Ascending aorta (tissue), 2 donors: ENCODE measurements at regions not wholly inside any gene's neighbourhood (a gene's known extent, or its start where the extent isn't known, plus 50 kb on each side); places are given as distances from the start of the nearest gene placed in this dataset.

Experiments
- DNase-seq, 2 donors: peaks; one replicate each; pipeline ENCODE4 v3.0.0-alpha.2; 2019; ENCODE audit warnings: low spot score in 2 of 2
- H3K27ac ChIP-seq, 2 donors: fragments of 200-600 bp; sonication (generic); one replicate each; pipeline ENCODE4 v1.5.1; 2016 to 2017; ENCODE audit warnings: mild to moderate bottlenecking in 1 of 2
- H3K27me3 ChIP-seq: fragments of 200-600 bp; sonication (generic); one replicate; pipeline ENCODE4 v1.5.1; 2017
- H3K36me3 ChIP-seq, 2 donors: fragments of 200-600 bp; sonication (generic); one replicate each; pipeline ENCODE4 v1.5.1; 2016
- H3K4me1 ChIP-seq, 2 donors: fragments of 200-600 bp; sonication (generic); one replicate each; pipeline ENCODE4 v1.5.1; 2016 to 2017; ENCODE audit warnings: mild to moderate bottlenecking in 1 of 2
- H3K4me3 ChIP-seq, 2 donors: fragments of 200-600 bp; sonication (generic); one replicate each; pipeline ENCODE4 v1.5.1; 2016 to 2017; ENCODE audit warnings: mild to moderate bottlenecking in 1 of 2
- H3K9me3 ChIP-seq, 2 donors: fragments of 200-600 bp; sonication (generic); one replicate each; pipeline ENCODE4 v1.5.1; 2016
- CTCF ChIP-seq, 3 experiments: fragments of 200-600 bp in 2 of 3; fragments of 450-650 bp in 1 of 3; sonication (generic) in 2 of 3; IDR thresholded peaks; one replicate each; pipeline ENCODE4 v1.5.1; 2016 to 2019; ENCODE audit warnings: antibody characterized with exemption in 3 of 3, mild to moderate bottlenecking in 1 of 3, moderate library complexity in 1 of 3
- intact Hi-C: fragments of 100-400 bp; cut with DNase I; formaldehyde crosslinking; loops from one replicate; pipeline ENCODE4 v1.15.1; 2023

DNA sequence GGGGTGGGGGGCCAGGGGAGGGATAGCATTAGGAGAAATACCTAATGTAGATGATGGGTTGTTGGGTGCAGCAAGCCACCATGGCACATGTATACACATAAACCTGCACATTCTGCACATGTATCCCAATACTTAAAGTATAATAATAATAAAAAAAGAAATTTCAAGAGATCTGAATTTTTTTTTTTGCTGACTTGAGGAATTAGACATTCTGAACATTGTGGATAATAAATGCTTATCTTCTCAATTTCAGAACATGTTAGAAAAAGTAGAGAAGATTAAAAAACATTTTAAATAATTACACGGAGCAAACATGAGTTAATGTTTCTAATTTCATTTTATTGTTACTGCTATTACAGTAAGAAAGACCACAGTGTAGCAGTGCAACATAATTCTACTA, 230.4 kb downstream of the DTHD1 start:
- Histone ChIP-seq H3K4me3 (no peak overlapping the region), H3K4me1 (no peaks in the 10 kb centered on the region), H3K36me3 (no peaks in the 10 kb centered on the region), H3K27ac (no peak overlapping the region), H3K27me3 (no peaks in the 10 kb centered on the region), H3K9me3 (no peaks in the 10 kb centered on the region)
- intact Hi-C loops: no loop called here
- TF ChIP-seq CTCF (IDR thresholded peaks at IDR 0.05): no peak
- no peak for DNase-seq

GRCh38 chr4:36516522-36517095, 235.2 kb downstream of the DTHD1 start:
- TF ChIP-seq CTCF (IDR thresholded peaks at IDR 0.05): no peak
- no peak for DNase-seq
- Histone ChIP-seq H3K27me3 (no peaks in the 10 kb centered on the region), H3K4me3 (no peak overlapping the region), H3K36me3 (no peaks in the 10 kb centered on the region), H3K9me3 (no peaks in the 10 kb centered on the region), H3K4me1 (no peaks in the 10 kb centered on the region), H3K27ac (no peak overlapping the region)
- intact Hi-C loops: no loop called here

DNA sequence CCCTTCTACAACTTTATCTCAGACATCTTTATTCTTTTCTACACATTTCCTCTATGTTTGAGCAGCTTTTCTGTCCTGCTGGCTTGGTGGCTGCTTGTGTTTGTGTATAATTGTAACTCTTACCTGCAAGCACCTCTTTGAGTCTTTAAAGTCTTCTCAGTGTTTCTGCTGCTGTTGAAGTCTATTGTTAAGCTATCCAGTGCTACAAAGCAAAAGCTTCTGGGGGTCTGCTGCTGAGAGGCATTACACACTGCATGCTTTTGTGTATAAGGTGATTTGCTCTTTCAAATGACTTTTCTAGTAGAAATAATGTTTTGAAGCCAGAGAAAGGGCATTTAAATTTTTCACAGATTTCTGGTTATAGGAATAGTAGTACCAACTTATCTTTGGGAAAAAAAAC, 241.8 kb downstream of the DTHD1 start:
- H3K9me3 ChIP-seq: peaks cover 0 to 8% of the 10 kb centered on the region in 2 donors
- no peaks in the 10 kb centered on the region for H3K36me3 ChIP-seq
- no peaks in the 10 kb centered on the region for H3K4me1 ChIP-seq
- DNase-seq: no peak
- intact Hi-C loops: no loop called here
- H3K27ac ChIP-seq: no peak overlapping the region
- no peak overlapping the region for H3K4me3 ChIP-seq
- no peak for TF ChIP-seq CTCF (IDR thresholded peaks at IDR 0.05)
- no peaks in the 10 kb centered on the region for H3K27me3 ChIP-seq

DNA sequence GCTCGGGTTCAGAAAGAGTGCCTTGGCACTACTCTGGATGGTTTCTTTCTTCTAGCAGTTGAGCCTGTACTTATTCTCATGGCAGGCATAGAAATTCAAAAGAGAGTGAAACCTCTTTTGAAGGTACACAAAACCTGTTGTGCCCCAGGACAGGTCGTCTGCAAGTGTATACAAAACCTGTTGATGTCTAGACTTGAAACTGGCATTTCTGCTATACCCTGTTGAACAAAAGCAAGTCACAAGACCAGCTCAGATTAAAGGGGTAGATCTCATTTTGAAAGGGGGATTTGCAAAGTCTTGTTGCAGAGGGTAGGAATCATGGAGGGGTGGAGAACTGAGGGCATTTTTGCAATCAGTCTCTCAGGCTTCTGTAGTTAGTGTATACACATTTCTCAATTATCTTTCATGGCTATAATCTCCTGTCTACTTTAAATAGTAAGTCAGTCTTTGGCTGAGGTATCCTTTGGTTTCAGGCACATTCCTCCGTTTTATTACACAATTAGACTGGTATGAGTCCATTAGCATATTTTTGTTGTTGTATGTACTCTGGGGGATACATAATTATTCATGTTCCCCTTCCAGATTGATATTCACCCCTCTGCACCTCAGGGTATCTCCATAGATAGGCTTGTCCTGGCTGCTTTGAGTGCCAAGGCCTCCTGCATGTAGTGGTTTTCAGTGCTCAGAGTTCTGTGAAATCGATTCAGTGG, 251.4 kb downstream of the DTHD1 start:
- no peak overlapping the region for H3K4me3 ChIP-seq
- peaks cover 0 to 11% of the 10 kb centered on the region in 2 donors for H3K9me3 ChIP-seq
- no peak for TF ChIP-seq CTCF (IDR thresholded peaks at IDR 0.05)
- no peak for DNase-seq
- intact Hi-C loops: no loop called here
- H3K27me3 ChIP-seq: no peaks in the 10 kb centered on the region
- H3K4me1 ChIP-seq: no peaks in the 10 kb centered on the region
- no peak overlapping the region for H3K27ac ChIP-seq
- H3K36me3 ChIP-seq: no peaks in the 10 kb centered on the region

DNA sequence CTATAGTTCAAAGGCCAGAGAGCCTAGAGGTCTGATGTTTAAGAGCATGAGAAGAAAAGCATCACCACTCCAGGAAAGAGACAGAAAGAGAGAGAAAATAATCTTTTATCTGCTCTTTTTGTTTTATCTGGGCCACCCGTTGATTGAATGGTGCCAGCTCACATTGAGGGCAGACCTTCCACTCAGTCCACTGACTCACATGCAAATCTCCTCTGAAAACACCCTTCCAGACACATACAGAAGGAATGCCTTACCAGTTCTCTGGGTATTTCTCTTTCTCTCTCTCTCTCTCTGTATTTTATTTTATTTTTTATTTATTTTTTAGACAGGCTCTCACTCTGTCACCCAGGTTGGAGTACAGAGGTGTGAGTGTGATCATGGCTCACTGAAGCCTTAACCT, 252.5 kb downstream of the DTHD1 start:
- H3K4me3 ChIP-seq: no peak overlapping the region
- H3K27ac ChIP-seq: no peak overlapping the region
- no peaks in the 10 kb centered on the region for H3K4me1 ChIP-seq
- H3K36me3 ChIP-seq: no peaks in the 10 kb centered on the region
- peaks cover 0 to 3% of the 10 kb centered on the region in 2 donors for H3K9me3 ChIP-seq
- TF ChIP-seq CTCF (IDR thresholded peaks at IDR 0.05): no peak
- no peaks in the 10 kb centered on the region for H3K27me3 ChIP-seq
- no peak for DNase-seq
- intact Hi-C loops: no loop called here
